Heart left ventricle (tissue), 16 donors: ENCODE measurements at regions not wholly inside any gene's neighbourhood (a gene's known extent, or its start where the extent isn't known, plus 50 kb on each side); places are given as distances from the start of the nearest gene placed in this dataset.
"Not testable (repeated sequence)": the region's sequence is repeated elsewhere in the genome, so short reads cannot be mapped to it uniquely, and the experiment has no call there.

Experiments used
- ATAC-seq, 4 donors: fragments of 200-7000 bp; cut with Tn5 transposase; one replicate each; pipeline ENCODE4 v1.9.1; 2020 to 2022; ENCODE audit warnings: moderate library complexity in 4 of 4, mild to moderate bottlenecking in 3 of 4, moderate number of reproducible peaks in 1 of 4
- DNase-seq, 5 donors: peaks; one replicate each; pipeline ENCODE4 v3.0.0-alpha.2; 2020
- H3K27ac ChIP-seq, 12 donors: fragments of 200-600 bp; sonication (generic) in 4 of 12; one replicate each; pipeline versions ENCODE4 v1.5.0 to v1.8.0; 2016 to 2022; ENCODE audit warnings: mild to moderate bottlenecking in 2 of 12
- H3K27me3 ChIP-seq, 9 donors: fragments of 200-600 bp; sonication (generic) in 2 of 9; one replicate each; pipeline versions ENCODE4 v1.5.1 to v1.8.0; 2016 to 2022; ENCODE audit warnings: mild to moderate bottlenecking in 3 of 9
- H3K36me3 ChIP-seq, 9 donors: fragments of 200-600 bp; sonication (generic) in 2 of 9; one replicate each; pipeline versions ENCODE4 v1.5.0 to v1.8.0; 2018 to 2022; ENCODE audit warnings: mild to moderate bottlenecking in 2 of 9
- H3K4me1 ChIP-seq, 12 donors: fragments of 200-600 bp; sonication (generic) in 4 of 12; one replicate each; pipeline versions ENCODE4 v1.5.0 to v1.8.0; 2016 to 2022; ENCODE audit warnings: mild to moderate bottlenecking in 3 of 12
- H3K4me3 ChIP-seq, 12 donors: fragments of 200-600 bp; sonication (generic) in 4 of 12; one replicate each; pipeline versions ENCODE4 v1.5.0 to v1.8.0; 2017 to 2022; ENCODE audit warnings: mild to moderate bottlenecking in 9 of 12, moderate library complexity in 4 of 12
- H3K9me3 ChIP-seq, 12 donors: fragments of 200-600 bp; sonication (generic) in 4 of 12; one replicate each; pipeline versions ENCODE4 v1.5.0 to v1.8.0; 2016 to 2022; ENCODE audit warnings: mild to moderate bottlenecking in 1 of 12
- WGBS, 4 donors: extraction: QIAGEN DNeasy Blood & Tissue Kit in 2 of 4; methylation state at CpG; one replicate each; pipeline versions ENCODE4 v1.1.5 to v1.1.7; 2013 to 2018; 5-methylcytosine and 5-hydroxymethylcytosine counted together
- intact Hi-C, 10 donors: fragments of 100-400 bp; cut with DNase I; formaldehyde crosslinking; loops; one replicate each; pipeline versions ENCODE4 v1.11.1 to v1.14.2; 2022
- donor health status: ischemic (EF 13 %, LVEDD 7.1; RV severe dilation, severe dysfunction).
- donor health status: healthy with polysubstance abuse.
- donor health status: DM: no; HTN: yes; CAD: no.
- donor health status: DM: no; HTN: no; CAD: no.
- donor health status: ischemic (EF 25% LVEDD 6.9; RV normal size, moderate dysfunction).
- donor health status: ischemic (EF 25% LVEDD 5.7; RV mildly dilated, moderate dysfunction).
- donor health status: healthy.
- donor health status: DM: yes; HTN: yes; CAD: no.
- donor health status: ischemic (EF 35%, LVEDD 5.7; RV mildly dilated, moderate dysfunction).
- donor health status: nonischemic (EF 11% LVEDD 7.7; RV severe dilation, severe dysfunction).
- donor health status: DM: yes; HTN: yes; CAD: no.
- donor health status: PGD.
- donor health status: ischemic (EF 29% LVEDD 5.4; RV normal size, mild dysfunction).
- donor health status: nonischemic (EF 23%, LVEDD 6.1; RV moderate dilation, normal function).

- H3K36me3 ChIP-seq, H3K27ac ChIP-seq, H3K27me3 ChIP-seq, H3K4me3 ChIP-seq, intact Hi-C loops, H3K4me1 ChIP-seq: not testable (repeated sequence)
- H3K9me3 ChIP-seq: peaks cover 0 to 26% (median 22%) of the 10 kb centered on the region in 12 donors
- ATAC-seq (peak in 2 of 4 donors; percentile 14 to 18), DNase-seq (peak in 2 of 5 donors; percentile 0)
- 30 to 48% (median 37%) methylated on average over 2 of the region's 2 CpGs for WGBS, 4 donors
These were observed 1275.4 kb upstream of the TPTE start for GRCh38 chr21:9246010-9246409.

GRCh38 chr21:9246481-9247289, 1274.7 kb upstream of the TPTE start:
- H3K27ac ChIP-seq, H3K4me1 ChIP-seq, H3K4me3 ChIP-seq, H3K27me3 ChIP-seq, H3K36me3 ChIP-seq, intact Hi-C loops: not testable (repeated sequence)
- DNase-seq (peak in 4 of 5 donors; percentile 2 to 15 (median 10)), ATAC-seq (peak; percentile 64 to 77 (median 68))
- H3K9me3 ChIP-seq: peaks cover 0 to 26% (median 22%) of the 10 kb centered on the region in 12 donors
- 38 to 45% (median 42%) methylated on average over 3 of the region's 3 CpGs for WGBS, 4 donors

- peak in 2 of 5 donors; percentile 1 to 7 for DNase-seq
- H3K4me3 ChIP-seq, H3K36me3 ChIP-seq, intact Hi-C loops, H3K27me3 ChIP-seq, H3K4me1 ChIP-seq, H3K27ac ChIP-seq: not testable (repeated sequence)
- H3K9me3 ChIP-seq: peaks cover 0 to 26% (median 22%) of the 10 kb centered on the region in 12 donors
- peak; percentile 27 to 65 (median 56) for ATAC-seq
These were observed 1274.1 kb upstream of the TPTE start for GRCh38 chr21:9247290-9247613.

- DNase-seq (peak in 3 of 5 donors; percentile 2 to 5 (median 4)), ATAC-seq (peak; percentile 39 to 73 (median 67))
- intact Hi-C loops, H3K36me3 ChIP-seq, H3K4me3 ChIP-seq, H3K27ac ChIP-seq, H3K27me3 ChIP-seq, H3K4me1 ChIP-seq: not testable (repeated sequence)
- WGBS, 4 donors: 51 to 55% (median 51%) methylated on average over 3 of the region's 3 CpGs
- peaks cover 0 to 26% (median 22%) of the 10 kb centered on the region in 12 donors for H3K9me3 ChIP-seq
These were observed 1273.6 kb upstream of the TPTE start for GRCh38 chr21:9247616-9248317.
